ENCODE measurements at regions not wholly inside any gene's neighbourhood (a gene's known extent, or its start where the extent isn't known, plus 50 kb on each side); places are given as distances from the start of the nearest gene placed in this dataset.

DNA sequence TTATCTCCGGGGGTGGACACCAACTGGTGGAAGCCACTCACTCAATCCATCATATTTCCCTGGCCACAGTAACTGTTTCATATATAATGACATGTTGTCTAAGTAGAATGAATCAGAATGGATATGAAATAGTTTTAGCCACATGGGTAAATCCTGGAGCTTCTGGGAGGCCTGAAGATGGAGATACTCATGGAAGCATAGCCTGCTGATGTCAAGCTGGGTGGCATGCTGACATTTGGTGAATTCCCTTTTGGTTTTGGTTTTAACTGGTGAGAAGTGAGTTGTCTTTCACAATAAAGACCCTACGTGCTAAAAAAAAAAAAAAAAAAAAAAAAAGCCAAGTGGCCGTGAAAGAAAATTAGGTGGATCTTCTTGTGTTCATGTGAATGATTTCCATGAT is 105.3 kb upstream of the ITGA6 start:
- TF ChIP-seq, protein P1, sequence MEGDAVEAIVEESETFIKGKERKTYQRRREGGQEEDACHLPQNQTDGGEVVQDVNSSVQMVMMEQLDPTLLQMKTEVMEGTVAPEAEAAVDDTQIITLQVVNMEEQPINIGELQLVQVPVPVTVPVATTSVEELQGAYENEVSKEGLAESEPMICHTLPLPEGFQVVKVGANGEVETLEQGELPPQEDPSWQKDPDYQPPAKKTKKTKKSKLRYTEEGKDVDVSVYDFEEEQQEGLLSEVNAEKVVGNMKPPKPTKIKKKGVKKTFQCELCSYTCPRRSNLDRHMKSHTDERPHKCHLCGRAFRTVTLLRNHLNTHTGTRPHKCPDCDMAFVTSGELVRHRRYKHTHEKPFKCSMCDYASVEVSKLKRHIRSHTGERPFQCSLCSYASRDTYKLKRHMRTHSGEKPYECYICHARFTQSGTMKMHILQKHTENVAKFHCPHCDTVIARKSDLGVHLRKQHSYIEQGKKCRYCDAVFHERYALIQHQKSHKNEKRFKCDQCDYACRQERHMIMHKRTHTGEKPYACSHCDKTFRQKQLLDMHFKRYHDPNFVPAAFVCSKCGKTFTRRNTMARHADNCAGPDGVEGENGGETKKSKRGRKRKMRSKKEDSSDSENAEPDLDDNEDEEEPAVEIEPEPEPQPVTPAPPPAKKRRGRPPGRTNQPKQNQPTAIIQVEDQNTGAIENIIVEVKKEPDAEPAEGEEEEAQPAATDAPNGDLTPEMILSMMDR (IDR thresholded peaks at IDR 0.05): no peak
- TF ChIP-seq POLR2A (IDR thresholded peaks at IDR 0.05): no peak
- no peak for TF ChIP-seq EP300 (IDR thresholded peaks at IDR 0.05)
- TF ChIP-seq POLR2AphosphoS5 (IDR thresholded peaks at IDR 0.05): no peak
